Spinal cord (tissue), 9 donors: ENCODE measurements at regions not wholly inside any gene's neighbourhood (a gene's known extent, or its start where the extent isn't known, plus 50 kb on each side); places are given as distances from the start of the nearest gene placed in this dataset.

Experiments
- DNase-seq, 6 donors: peaks; one replicate each; pipeline versions ENCODE4 v3.0.0 to v3.0.0-alpha.2; 2013 to 2015; ENCODE audit warnings: low spot score in 6 of 6, low read depth in 4 of 6
- H3K27ac ChIP-seq: one replicate; pipeline ENCODE4 v1.5.1; 2013; ENCODE audit warnings: low read depth, low read length, control low read depth
- H3K27me3 ChIP-seq: one replicate; pipeline ENCODE4 v1.6.1; 2013; ENCODE audit warnings: low read length; ENCODE audit not compliant: control insufficient read depth, insufficient read depth
- H3K36me3 ChIP-seq: one replicate; pipeline ENCODE4 v1.6.1; 2013; ENCODE audit warnings: low read length; ENCODE audit not compliant: control insufficient read depth, insufficient read depth
- H3K4me1 ChIP-seq: one replicate; pipeline ENCODE4 v1.6.1; 2013; ENCODE audit warnings: low read length; ENCODE audit not compliant: control insufficient read depth, insufficient read depth
- H3K4me3 ChIP-seq: one replicate; pipeline ENCODE4 v1.5.1; 2013; ENCODE audit warnings: low read depth, low read length, control low read depth
- H3K9me3 ChIP-seq: one replicate; pipeline ENCODE4 v1.6.1; 2013; ENCODE audit warnings: low read length; ENCODE audit not compliant: control insufficient read depth, insufficient read depth
- WGBS: methylation state at CpG from one replicate; pipeline ENCODE4 v1.1.5; 2013; ENCODE audit warnings: missing lambda C conversion rate; ENCODE audit not compliant: insufficient coverage; 5-methylcytosine and 5-hydroxymethylcytosine counted together
- donor health status: healthy.

- no peak for DNase-seq
- H3K9me3 ChIP-seq: no peaks in the 10 kb centered on the region
- 81% methylated on average over 9 of the region's 10 CpGs for WGBS
- peak overlapping the region; percentile 8 for H3K27ac ChIP-seq
- no peak overlapping the region for H3K4me3 ChIP-seq
- H3K27me3 ChIP-seq: no peaks in the 10 kb centered on the region
- H3K36me3 ChIP-seq: no peaks in the 10 kb centered on the region
- peaks cover 17% of the 10 kb centered on the region for H3K4me1 ChIP-seq
These were observed 193.1 kb upstream of the ARL4C start for GRCh38 chr2:234689911-234690379.

GRCh38 chr2:234687718-234688475 is 191.0 kb upstream of the ARL4C start:
- H3K9me3 ChIP-seq: no peaks in the 10 kb centered on the region
- H3K27ac ChIP-seq: no peak overlapping the region
- no peak for DNase-seq
- 99% methylated on average over 5 of the region's 6 CpGs for WGBS
- H3K27me3 ChIP-seq: no peaks in the 10 kb centered on the region
- no peak overlapping the region for H3K4me3 ChIP-seq
- H3K4me1 ChIP-seq: peaks cover 17% of the 10 kb centered on the region
- no peaks in the 10 kb centered on the region for H3K36me3 ChIP-seq

GRCh38 chr2:234686088-234686890 is 189.4 kb upstream of the ARL4C start:
- Histone ChIP-seq H3K4me1 (peaks cover 13% of the 10 kb centered on the region), H3K36me3 (no peaks in the 10 kb centered on the region), H3K9me3 (no peaks in the 10 kb centered on the region), H3K4me3 (no peak overlapping the region), H3K27me3 (no peaks in the 10 kb centered on the region), H3K27ac (no peak overlapping the region)
- 25% methylated on average over 1 of the region's 4 CpGs for WGBS
- no peak for DNase-seq

GRCh38 chr2:234684466-234684865 is 187.6 kb upstream of the ARL4C start:
- Histone ChIP-seq H3K27ac (peak overlapping the region; percentile 7), H3K9me3 (no peaks in the 10 kb centered on the region), H3K27me3 (no peaks in the 10 kb centered on the region), H3K4me1 (peaks cover 7% of the 10 kb centered on the region), H3K4me3 (no peak overlapping the region), H3K36me3 (no peaks in the 10 kb centered on the region)
- DNase-seq: no peak
- WGBS: 75% methylated on average over 1 of the region's 1 CpG

GRCh38 chr2:234683950-234684349 is 187.1 kb upstream of the ARL4C start:
- Histone ChIP-seq H3K27ac (peak overlapping the region; percentile 7), H3K4me3 (no peak overlapping the region), H3K9me3 (no peaks in the 10 kb centered on the region), H3K27me3 (no peaks in the 10 kb centered on the region), H3K4me1 (peaks cover 11% of the 10 kb centered on the region), H3K36me3 (no peaks in the 10 kb centered on the region)
- WGBS: 83% methylated on average over 1 of the region's 3 CpGs
- no peak for DNase-seq

- H3K27ac ChIP-seq: no peak overlapping the region
- peaks cover 11% of the 10 kb centered on the region for H3K4me1 ChIP-seq
- 53% methylated on average over 4 of the region's 4 CpGs for WGBS
- H3K4me3 ChIP-seq: no peak overlapping the region
- no peaks in the 10 kb centered on the region for H3K36me3 ChIP-seq
- H3K9me3 ChIP-seq: no peaks in the 10 kb centered on the region
- peak in 1 of 6 donors; percentile 51 for DNase-seq
- H3K27me3 ChIP-seq: no peaks in the 10 kb centered on the region
These were observed 185.8 kb upstream of the ARL4C start for GRCh38 chr2:234682492-234683228.

- no peak overlapping the region for H3K27ac ChIP-seq
- no peaks in the 10 kb centered on the region for H3K9me3 ChIP-seq
- H3K4me1 ChIP-seq: peaks cover 23% of the 10 kb centered on the region
- peak in 1 of 6 donors; percentile 85 for DNase-seq
- WGBS: 41% methylated on average over 2 of the region's 9 CpGs
- H3K36me3 ChIP-seq: no peaks in the 10 kb centered on the region
- no peak overlapping the region for H3K4me3 ChIP-seq
- no peaks in the 10 kb centered on the region for H3K27me3 ChIP-seq
These were observed 184.1 kb upstream of the ARL4C start for GRCh38 chr2:234680688-234681619.

GRCh38 chr2:234679741-234680687 is 183.1 kb upstream of the ARL4C start:
- DNase-seq: peak in 2 of 6 donors; percentile 37 to 49
- H3K36me3 ChIP-seq: no peaks in the 10 kb centered on the region
- H3K4me1 ChIP-seq: peaks cover 23% of the 10 kb centered on the region
- H3K4me3 ChIP-seq: no peak overlapping the region
- no peaks in the 10 kb centered on the region for H3K9me3 ChIP-seq
- H3K27ac ChIP-seq: peak overlapping the region; percentile 25
- 71% methylated on average over 11 of the region's 14 CpGs for WGBS
- H3K27me3 ChIP-seq: no peaks in the 10 kb centered on the region
